ENCODE measurements at regions not wholly inside any gene's neighbourhood (a gene's known extent, or its start where the extent isn't known, plus 50 kb on each side); places are given as distances from the start of the nearest gene placed in this dataset.

DNA sequence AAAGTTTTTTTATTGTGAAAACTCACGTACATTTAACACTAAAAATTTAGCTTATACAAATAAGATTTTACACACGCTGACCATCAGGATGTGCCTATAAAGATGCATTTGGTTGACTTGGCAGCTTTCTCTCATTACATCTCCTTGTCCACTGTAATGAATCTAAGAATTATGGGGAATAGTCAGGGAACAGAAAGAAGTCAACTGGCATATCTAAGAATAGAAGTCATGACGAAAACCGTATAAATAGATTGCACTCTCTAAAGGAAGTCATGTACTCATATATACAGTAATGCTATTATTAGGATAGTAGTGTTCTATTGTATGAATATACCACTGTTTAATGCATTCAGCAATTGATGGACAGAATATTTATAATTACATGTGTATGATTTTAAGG lies 575.8 kb upstream of the B3GALT2 start:
- H3K79me2 ChIP-seq (ENCODE audit: insufficient read depth, low read length) = no peaks in the 10 kb centered on the region
- H3K27ac ChIP-seq (ENCODE audit: low read depth, low read length) = no peak overlapping the region
- no peaks in the 10 kb centered on the region for H3K27me3 ChIP-seq (ENCODE audit: insufficient read depth, low read length)
- no peak overlapping the region for H3K9ac ChIP-seq (ENCODE audit: low read length)
- H3K4me2 ChIP-seq (ENCODE audit: low read length) = no peak overlapping the region
- H2AFZ ChIP-seq (ENCODE audit: low read depth, low read length, poor library complexity, severe bottlenecking) = no peak overlapping the region
- no TSS peak for BruUV-seq (replicated peaks)
- ChIA-PET RAD21 (ENCODE audit: low non-redundant PET in 1 of 2, low total read pairs in 2 of 2, uncharacterized antibody in 2 of 2, unreplicated experiment in 2 of 2) (no interaction called here), POLR2A (no interaction called here), CTCF (no interaction called here)
- ATAC-seq = no peak
- H3K9me3 ChIP-seq (ENCODE audit: control insufficient read depth in 1 of 2, insufficient read depth in 1 of 2, low read depth in 1 of 2, low read length in 2 of 2) = no peaks in the 10 kb centered on the region
- intact Hi-C loops (cut with micrococcal nuclease) = no loop called here
- H3K4me3 ChIP-seq (replicated peaks in 1 of 2; ENCODE audit: low read depth in 1 of 2, low read length in 2 of 2) = no peak overlapping the region
- DNase-seq (ENCODE audit: low read depth, low spot score) = no peak
- no peaks in the 10 kb centered on the region for H4K20me1 ChIP-seq (ENCODE audit: insufficient read depth)
- no peaks in the 10 kb centered on the region for H3K9me2 ChIP-seq (ENCODE audit: insufficient read depth)
- no peaks in the 10 kb centered on the region for H3K36me3 ChIP-seq (ENCODE audit: control insufficient read depth in 1 of 2, insufficient read depth in 2 of 2, low read length in 2 of 2)
- peaks cover 4 to 5% of the 10 kb centered on the region in 2 experiments; a peak in 1 of 4 replicates for H3K4me1 ChIP-seq (ENCODE audit: control insufficient read depth in 1 of 2, insufficient read depth in 2 of 2, low read length in 2 of 2)
- no peak for TF ChIP-seq FOSL1 (IDR thresholded peaks at IDR 0.05; ENCODE audit: low read depth)
- TF ChIP-seq POLR2A (IDR thresholded peaks at IDR 0.05; ENCODE audit: borderline replicate concordance, extremely low read depth, insufficient read depth, insufficient read length) = no peak
- TF ChIP-seq EGR1 (IDR thresholded peaks at IDR 0.05; ENCODE audit: low read depth) = no peak
- TF ChIP-seq EZH2 (IDR thresholded peaks at IDR 0.05) = no peak
- TF ChIP-seq CBX3 (IDR thresholded peaks at IDR 0.05; ENCODE audit: low read depth) = no peak
- TF ChIP-seq, protein P1, sequence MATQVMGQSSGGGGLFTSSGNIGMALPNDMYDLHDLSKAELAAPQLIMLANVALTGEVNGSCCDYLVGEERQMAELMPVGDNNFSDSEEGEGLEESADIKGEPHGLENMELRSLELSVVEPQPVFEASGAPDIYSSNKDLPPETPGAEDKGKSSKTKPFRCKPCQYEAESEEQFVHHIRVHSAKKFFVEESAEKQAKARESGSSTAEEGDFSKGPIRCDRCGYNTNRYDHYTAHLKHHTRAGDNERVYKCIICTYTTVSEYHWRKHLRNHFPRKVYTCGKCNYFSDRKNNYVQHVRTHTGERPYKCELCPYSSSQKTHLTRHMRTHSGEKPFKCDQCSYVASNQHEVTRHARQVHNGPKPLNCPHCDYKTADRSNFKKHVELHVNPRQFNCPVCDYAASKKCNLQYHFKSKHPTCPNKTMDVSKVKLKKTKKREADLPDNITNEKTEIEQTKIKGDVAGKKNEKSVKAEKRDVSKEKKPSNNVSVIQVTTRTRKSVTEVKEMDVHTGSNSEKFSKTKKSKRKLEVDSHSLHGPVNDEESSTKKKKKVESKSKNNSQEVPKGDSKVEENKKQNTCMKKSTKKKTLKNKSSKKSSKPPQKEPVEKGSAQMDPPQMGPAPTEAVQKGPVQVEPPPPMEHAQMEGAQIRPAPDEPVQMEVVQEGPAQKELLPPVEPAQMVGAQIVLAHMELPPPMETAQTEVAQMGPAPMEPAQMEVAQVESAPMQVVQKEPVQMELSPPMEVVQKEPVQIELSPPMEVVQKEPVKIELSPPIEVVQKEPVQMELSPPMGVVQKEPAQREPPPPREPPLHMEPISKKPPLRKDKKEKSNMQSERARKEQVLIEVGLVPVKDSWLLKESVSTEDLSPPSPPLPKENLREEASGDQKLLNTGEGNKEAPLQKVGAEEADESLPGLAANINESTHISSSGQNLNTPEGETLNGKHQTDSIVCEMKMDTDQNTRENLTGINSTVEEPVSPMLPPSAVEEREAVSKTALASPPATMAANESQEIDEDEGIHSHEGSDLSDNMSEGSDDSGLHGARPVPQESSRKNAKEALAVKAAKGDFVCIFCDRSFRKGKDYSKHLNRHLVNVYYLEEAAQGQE (IDR thresholded peaks at IDR 0.05; ENCODE audit: low read depth) = no peak
- no peak for TF ChIP-seq CEBPB (IDR thresholded peaks at IDR 0.05; ENCODE audit: low read depth)
- TF ChIP-seq SIN3A (IDR thresholded peaks at IDR 0.05; ENCODE audit: low read depth) = no peak
- TF ChIP-seq, protein P2, sequence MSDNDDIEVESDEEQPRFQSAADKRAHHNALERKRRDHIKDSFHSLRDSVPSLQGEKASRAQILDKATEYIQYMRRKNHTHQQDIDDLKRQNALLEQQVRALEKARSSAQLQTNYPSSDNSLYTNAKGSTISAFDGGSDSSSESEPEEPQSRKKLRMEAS (IDR thresholded peaks at IDR 0.05) = no peak
- no peak for TF ChIP-seq ELF1 (IDR thresholded peaks at IDR 0.05; ENCODE audit: borderline replicate concordance, low read depth)
- TF ChIP-seq, protein P3, sequence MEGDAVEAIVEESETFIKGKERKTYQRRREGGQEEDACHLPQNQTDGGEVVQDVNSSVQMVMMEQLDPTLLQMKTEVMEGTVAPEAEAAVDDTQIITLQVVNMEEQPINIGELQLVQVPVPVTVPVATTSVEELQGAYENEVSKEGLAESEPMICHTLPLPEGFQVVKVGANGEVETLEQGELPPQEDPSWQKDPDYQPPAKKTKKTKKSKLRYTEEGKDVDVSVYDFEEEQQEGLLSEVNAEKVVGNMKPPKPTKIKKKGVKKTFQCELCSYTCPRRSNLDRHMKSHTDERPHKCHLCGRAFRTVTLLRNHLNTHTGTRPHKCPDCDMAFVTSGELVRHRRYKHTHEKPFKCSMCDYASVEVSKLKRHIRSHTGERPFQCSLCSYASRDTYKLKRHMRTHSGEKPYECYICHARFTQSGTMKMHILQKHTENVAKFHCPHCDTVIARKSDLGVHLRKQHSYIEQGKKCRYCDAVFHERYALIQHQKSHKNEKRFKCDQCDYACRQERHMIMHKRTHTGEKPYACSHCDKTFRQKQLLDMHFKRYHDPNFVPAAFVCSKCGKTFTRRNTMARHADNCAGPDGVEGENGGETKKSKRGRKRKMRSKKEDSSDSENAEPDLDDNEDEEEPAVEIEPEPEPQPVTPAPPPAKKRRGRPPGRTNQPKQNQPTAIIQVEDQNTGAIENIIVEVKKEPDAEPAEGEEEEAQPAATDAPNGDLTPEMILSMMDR (IDR thresholded peaks at IDR 0.05 in 2 of 3, conservative IDR thresholded peaks at IDR 0.05 in 1 of 3; ENCODE audit: borderline replicate concordance in 1 of 3, insufficient read depth in 1 of 3, low read depth in 2 of 3, low read length in 2 of 3) = no peak
- TF ChIP-seq, protein P4, sequence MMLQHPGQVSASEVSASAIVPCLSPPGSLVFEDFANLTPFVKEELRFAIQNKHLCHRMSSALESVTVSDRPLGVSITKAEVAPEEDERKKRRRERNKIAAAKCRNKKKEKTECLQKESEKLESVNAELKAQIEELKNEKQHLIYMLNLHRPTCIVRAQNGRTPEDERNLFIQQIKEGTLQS (IDR thresholded peaks at IDR 0.05) = no peak
- no peak for TF ChIP-seq ZFX (IDR thresholded peaks at IDR 0.05)
- TF ChIP-seq TCF7L2 (IDR thresholded peaks at IDR 0.05; ENCODE audit: borderline replicate concordance, extremely low read depth, insufficient read depth, insufficient read length) = no peak
- TF ChIP-seq JUND (IDR thresholded peaks at IDR 0.05) = no peak
- no peak for TF ChIP-seq SP1 (IDR thresholded peaks at IDR 0.05; ENCODE audit: low read depth)
- no peak for TF ChIP-seq ZNF274 (IDR thresholded peaks at IDR 0.05; ENCODE audit: low read depth, low read length)
- no peak for TF ChIP-seq YY1 (IDR thresholded peaks at IDR 0.05; ENCODE audit: extremely low read depth, insufficient replicate concordance, low read depth, low read length)
- no peak for TF ChIP-seq RAD21 (IDR thresholded peaks at IDR 0.05; ENCODE audit: low read depth)

Data from HCT116 (cell line).